ENCODE measurements at regions not wholly inside any gene's neighbourhood (a gene's known extent, or its start where the extent isn't known, plus 50 kb on each side); places are given as distances from the start of the nearest gene placed in this dataset.

DNA sequence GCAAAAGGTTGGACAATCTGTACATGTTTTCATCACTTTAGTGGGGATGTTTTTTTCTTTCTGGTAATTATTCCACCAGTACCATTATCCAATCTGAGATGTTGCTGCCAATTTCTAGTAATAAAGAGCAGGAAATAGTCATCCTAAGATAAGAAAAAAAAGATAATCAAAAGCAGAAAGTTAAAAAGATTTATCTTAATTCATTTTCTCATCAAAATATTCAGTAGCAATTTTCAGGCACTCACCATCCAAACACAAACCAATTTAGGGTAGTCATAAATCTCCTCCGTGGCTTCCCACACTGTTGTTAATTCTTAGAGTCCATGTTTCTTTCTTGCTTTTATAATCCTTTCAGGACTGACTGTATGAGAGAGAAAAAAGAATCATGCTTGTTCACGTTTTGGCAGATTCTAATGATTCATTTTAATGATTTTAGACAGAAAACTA, 263.7 kb upstream of the UGT8 start:
- Histone ChIP-seq H3K9me3 (peaks cover 0 to 6% (median 0%) of the 10 kb centered on the region in 12 donors), H3K4me1 (no peaks in the 10 kb centered on the region), H3K27ac (no peak overlapping the region), H3K27me3 (no peaks in the 10 kb centered on the region), H3K36me3 (no peaks in the 10 kb centered on the region), H3K4me3 (no peak overlapping the region)
- no peak for TF ChIP-seq POLR2A (IDR thresholded peaks at IDR 0.05)
- TF ChIP-seq, protein P1, sequence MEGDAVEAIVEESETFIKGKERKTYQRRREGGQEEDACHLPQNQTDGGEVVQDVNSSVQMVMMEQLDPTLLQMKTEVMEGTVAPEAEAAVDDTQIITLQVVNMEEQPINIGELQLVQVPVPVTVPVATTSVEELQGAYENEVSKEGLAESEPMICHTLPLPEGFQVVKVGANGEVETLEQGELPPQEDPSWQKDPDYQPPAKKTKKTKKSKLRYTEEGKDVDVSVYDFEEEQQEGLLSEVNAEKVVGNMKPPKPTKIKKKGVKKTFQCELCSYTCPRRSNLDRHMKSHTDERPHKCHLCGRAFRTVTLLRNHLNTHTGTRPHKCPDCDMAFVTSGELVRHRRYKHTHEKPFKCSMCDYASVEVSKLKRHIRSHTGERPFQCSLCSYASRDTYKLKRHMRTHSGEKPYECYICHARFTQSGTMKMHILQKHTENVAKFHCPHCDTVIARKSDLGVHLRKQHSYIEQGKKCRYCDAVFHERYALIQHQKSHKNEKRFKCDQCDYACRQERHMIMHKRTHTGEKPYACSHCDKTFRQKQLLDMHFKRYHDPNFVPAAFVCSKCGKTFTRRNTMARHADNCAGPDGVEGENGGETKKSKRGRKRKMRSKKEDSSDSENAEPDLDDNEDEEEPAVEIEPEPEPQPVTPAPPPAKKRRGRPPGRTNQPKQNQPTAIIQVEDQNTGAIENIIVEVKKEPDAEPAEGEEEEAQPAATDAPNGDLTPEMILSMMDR (IDR thresholded peaks at IDR 0.05), result no peak
- DNase-seq, result no peak
- no peak for ATAC-seq
- intact Hi-C loops (cut with DNase I), result no loop called here
- WGBS, 4 donors, result 48 to 55% (median 49%) methylated on average over 2 of the region's 2 CpGs

DNA sequence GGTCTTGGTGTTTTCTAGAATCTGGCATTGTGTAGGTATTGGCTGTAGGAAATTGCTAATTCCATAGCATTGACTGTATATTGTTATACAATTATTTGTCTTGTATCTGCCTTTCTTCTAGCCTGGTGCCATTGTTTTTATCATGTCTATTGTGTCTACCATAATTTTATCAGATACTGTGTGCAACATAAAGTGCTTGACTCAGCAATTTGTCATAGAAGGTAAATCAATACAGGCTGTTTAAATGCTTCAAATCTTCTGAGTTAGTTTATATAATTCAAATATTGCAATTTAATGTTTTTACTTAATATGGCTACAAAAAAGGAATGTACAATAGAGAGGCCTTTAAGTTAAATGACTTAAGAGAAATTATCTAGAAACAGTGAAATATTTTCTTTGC, 263.3 kb upstream of the UGT8 start:
- H3K9me3 ChIP-seq, result peaks cover 0 to 6% (median 0%) of the 10 kb centered on the region in 12 donors
- no peaks in the 10 kb centered on the region for H3K27me3 ChIP-seq
- no peaks in the 10 kb centered on the region for H3K36me3 ChIP-seq
- H3K27ac ChIP-seq, result no peak overlapping the region
- ATAC-seq, result no peak
- TF ChIP-seq POLR2A (IDR thresholded peaks at IDR 0.05), result no peak
- TF ChIP-seq, protein P1 (IDR thresholded peaks at IDR 0.05), result no peak
- H3K4me1 ChIP-seq, result no peaks in the 10 kb centered on the region
- intact Hi-C loops (cut with DNase I), result no loop called here
- no peak overlapping the region for H3K4me3 ChIP-seq
- no peak for DNase-seq

DNA sequence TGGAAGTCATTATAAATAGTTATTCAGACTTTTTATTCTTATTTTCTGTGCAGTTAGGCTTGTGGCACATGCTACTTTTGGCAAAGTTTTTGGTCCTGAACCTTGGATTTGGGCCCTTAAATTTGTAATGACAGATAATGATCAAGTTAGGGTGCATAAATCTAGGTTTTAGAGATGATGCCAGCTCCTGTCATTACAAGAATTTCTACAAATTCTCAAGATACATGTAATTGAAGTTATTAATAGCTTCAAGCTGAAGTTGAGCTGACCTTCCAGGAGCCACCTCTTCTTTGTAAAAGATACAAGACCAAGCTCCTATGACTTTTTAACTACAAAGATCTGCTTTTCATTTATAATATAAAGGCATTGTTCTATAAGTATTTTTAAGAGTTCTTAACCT, 255.6 kb upstream of the UGT8 start:
- TF ChIP-seq, protein P1 (IDR thresholded peaks at IDR 0.05), result no peak
- TF ChIP-seq POLR2A (IDR thresholded peaks at IDR 0.05), result no peak
- intact Hi-C loops (cut with DNase I), result no loop called here
- ATAC-seq, result no peak
- DNase-seq, result no peak
- Histone ChIP-seq H3K4me3 (no peak overlapping the region), H3K4me1 (no peaks in the 10 kb centered on the region), H3K36me3 (no peaks in the 10 kb centered on the region), H3K27me3 (no peaks in the 10 kb centered on the region), H3K9me3 (peaks cover 0 to 4% (median 0%) of the 10 kb centered on the region in 12 donors), H3K27ac (no peak overlapping the region)

DNA sequence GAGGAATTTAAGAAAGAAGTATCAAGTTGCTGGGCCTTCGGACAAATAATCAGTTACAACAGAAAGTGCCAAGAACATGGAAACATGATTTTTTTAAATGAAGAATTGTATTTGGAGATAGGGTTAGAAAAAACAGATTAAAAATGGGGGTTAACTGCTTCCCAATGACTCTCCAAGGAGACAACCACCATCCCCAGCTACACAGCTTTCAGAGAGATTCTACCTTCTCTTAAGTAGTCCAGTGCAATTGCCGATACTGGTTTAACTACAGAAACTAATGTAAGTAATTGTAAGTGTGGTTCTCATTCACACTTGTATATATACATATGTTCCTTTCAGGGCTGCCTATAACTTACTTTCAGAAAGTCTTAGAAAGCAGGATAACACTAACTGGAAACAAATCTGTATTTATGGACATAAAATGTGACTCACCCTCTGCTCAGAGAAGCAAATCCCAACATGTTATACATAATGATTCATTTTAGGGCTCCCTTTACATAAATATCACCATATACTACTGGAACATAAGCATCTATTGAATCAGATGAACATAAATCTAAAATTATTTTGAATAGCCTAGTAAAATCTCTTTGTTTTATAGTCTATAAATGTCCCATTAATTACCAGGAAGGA, 248.9 kb upstream of the UGT8 start:
- H3K9me3 ChIP-seq, result peaks cover 0 to 15% (median 1%) of the 10 kb centered on the region in 12 donors
- DNase-seq, result no peak
- H3K27ac ChIP-seq, result no peak overlapping the region
- H3K36me3 ChIP-seq, result no peaks in the 10 kb centered on the region
- intact Hi-C loops (cut with DNase I), result no loop called here
- no peaks in the 10 kb centered on the region for H3K27me3 ChIP-seq
- no peak for TF ChIP-seq POLR2A (IDR thresholded peaks at IDR 0.05)
- TF ChIP-seq, protein P1 (IDR thresholded peaks at IDR 0.05), result no peak
- no peak overlapping the region for H3K4me3 ChIP-seq
- no peaks in the 10 kb centered on the region for H3K4me1 ChIP-seq
- ATAC-seq, result no peak
- 82 to 92% (median 85%) methylated on average over 2 of the region's 2 CpGs for WGBS, 4 donors
